HCT116 (cell line): ENCODE measurements at regions not wholly inside any gene's neighbourhood (a gene's known extent, or its start where the extent isn't known, plus 50 kb on each side); places are given as distances from the start of the nearest gene placed in this dataset.

Experiments used
- ATAC-seq: fragments of 200-7000 bp; cut with Tn5 transposase; 2 replicates; pipeline ENCODE4 v1.9.1; 2020; ENCODE audit warnings: mild to moderate bottlenecking, moderate library complexity
- BruUV-seq: library from RNA; stranded (reverse); fragments of 400-500 nt; replicated peaks from 2 replicates; lab custom pipeline; 2021; lab: Mats Ljungman, UMichigan
- CTCF ChIA-PET: fragments of 300-600 bp; sonication (Branson Sonifier 250); formaldehyde crosslinking; loops from one replicate; lab custom pipeline; 2021; ENCODE audit warnings: antibody characterized with exemption; lab: Charles Lee
- POLR2A ChIA-PET: fragments of 300-600, 350-600 bp; sonication (Branson Sonifier 250); formaldehyde crosslinking; loops from one replicate; lab custom pipeline; 2021; ENCODE audit warnings: antibody characterized with exemption; lab: Charles Lee
- RAD21 ChIA-PET, 2 experiments: fragments of 300-600 bp; sonication (Branson Sonifier 250); formaldehyde crosslinking; loops; one replicate each; lab custom pipeline; 2023; ENCODE audit warnings: low total read pairs in 2 of 2; ENCODE audit not compliant: uncharacterized antibody in 2 of 2, unreplicated experiment in 2 of 2, low non-redundant PET in 1 of 2; lab: Charles Lee
- DNase-seq: peaks from one replicate; pipeline ENCODE4 v3.0.0-alpha.2; 2010; ENCODE audit warnings: low read depth, low spot score
- H2AFZ ChIP-seq: fragments of 200-600 bp; shearing (Covaris generic), sonication (generic); 2 replicates; pipeline ENCODE4 v1.6.1; 2017; ENCODE audit warnings: low read depth, mixed run types, mixed read lengths, antibody characterized with exemption, low read length; ENCODE audit not compliant: poor library complexity, severe bottlenecking
- H3K27ac ChIP-seq: 2 replicates; pipeline ENCODE4 v1.5.1; 2012; ENCODE audit warnings: low read depth, low read length
- H3K27me3 ChIP-seq: fragments of 200-600 bp; sonication (generic); 2 replicates; pipeline ENCODE4 v1.6.1; 2016; ENCODE audit warnings: mixed run types, low read length, mixed read lengths; ENCODE audit not compliant: insufficient read depth
- H3K36me3 ChIP-seq, 2 experiments: fragments of 200-500 bp in 1 of 2; fragments of 200-600 bp in 1 of 2; sonication (Bioruptor generic) in 1 of 2; sonication (generic) in 1 of 2; 2 replicates each; pipeline versions ENCODE4 v1.5.1 to v1.6.1; 2014 to 2016; ENCODE audit warnings: low read length in 2 of 2, inconsistent platforms in 1 of 2, mixed read lengths in 1 of 2, mixed run types in 1 of 2; ENCODE audit not compliant: insufficient read depth in 2 of 2, control insufficient read depth in 1 of 2
- H3K4me1 ChIP-seq, 2 experiments: fragments of 200-600 bp in 1 of 2; sonication (generic) in 1 of 2; 2 replicates each; pipeline versions ENCODE4 v1.5.1 to v1.6.1; 2012 to 2017; ENCODE audit warnings: low read length in 2 of 2, inconsistent platforms in 1 of 2, mild to moderate bottlenecking in 1 of 2, mixed read lengths in 1 of 2, mixed run types in 1 of 2, moderate library complexity in 1 of 2; ENCODE audit not compliant: insufficient read depth in 2 of 2, control insufficient read depth in 1 of 2
- H3K4me2 ChIP-seq: fragments of 200-600 bp; sonication (generic); 2 replicates; pipeline ENCODE4 v1.6.1; 2017; ENCODE audit warnings: mixed run types, low read length, mixed read lengths
- H3K4me3 ChIP-seq, 2 experiments: fragments of 200-600 bp in 1 of 2; sonication (generic) in 1 of 2; replicated peaks in 1 of 2; 2 replicates each; pipeline ENCODE4 v1.5.1; 2011 to 2016; ENCODE audit warnings: low read length in 2 of 2, control low read depth in 1 of 2, low read depth in 1 of 2, mild to moderate bottlenecking in 1 of 2, mixed read lengths in 1 of 2, mixed run types in 1 of 2
- H3K79me2 ChIP-seq: fragments of 200-600 bp; sonication (generic); 2 replicates; pipeline ENCODE4 v1.6.1; 2017; ENCODE audit warnings: mild to moderate bottlenecking, mixed run types, low read length, moderate library complexity, mixed read lengths; ENCODE audit not compliant: insufficient read depth
- H3K9ac ChIP-seq: fragments of 200-600 bp; sonication (generic); 2 replicates; pipeline ENCODE4 v1.6.1; 2016; ENCODE audit warnings: low read length, mixed read lengths
- H3K9me2 ChIP-seq: fragments of 200-600 bp; sonication (generic), shearing (Covaris generic); 2 replicates; pipeline ENCODE4 v1.6.1; 2017; ENCODE audit warnings: mixed run types, mild to moderate bottlenecking, moderate library complexity; ENCODE audit not compliant: insufficient read depth
- H3K9me3 ChIP-seq, 2 experiments: fragments of 200-500 bp in 1 of 2; fragments of 200-600 bp in 1 of 2; sonication (Bioruptor generic) in 1 of 2; sonication (generic) in 1 of 2; 2 replicates each; pipeline ENCODE4 v1.6.1; 2014 to 2017; ENCODE audit warnings: low read length in 2 of 2, mixed read lengths in 2 of 2, inconsistent platforms in 1 of 2, low read depth in 1 of 2, mild to moderate bottlenecking in 1 of 2, mixed run types in 1 of 2, moderate library complexity in 1 of 2; ENCODE audit not compliant: control insufficient read depth in 1 of 2, insufficient read depth in 1 of 2
- H4K20me1 ChIP-seq: fragments of 200-600 bp; sonication (generic), shearing (Covaris generic); 2 replicates; pipeline ENCODE4 v1.6.1; 2017; ENCODE audit warnings: mixed run types, mild to moderate bottlenecking, moderate library complexity; ENCODE audit not compliant: insufficient read depth
- ATF3 ChIP-seq: IDR thresholded peaks from 2 replicates; pipeline ENCODE4 v1.6.1; 2012
- ELF1 ChIP-seq: IDR thresholded peaks from 2 replicates; pipeline ENCODE4 v1.6.1; 2012; ENCODE audit warnings: low read depth, borderline replicate concordance
- EZH2 ChIP-seq: fragments of 200-600 bp; sonication (generic); IDR thresholded peaks from 2 replicates; pipeline ENCODE4 v1.6.1; 2017; ENCODE audit warnings: antibody characterized with exemption, mixed run types
- JUND ChIP-seq: IDR thresholded peaks from 2 replicates; pipeline ENCODE4 v1.6.1; 2012
- POLR2A ChIP-seq: IDR thresholded peaks from 2 replicates; pipeline ENCODE4 v1.7.0; 2011; ENCODE audit warnings: borderline replicate concordance; ENCODE audit not compliant: insufficient read depth, insufficient read length; ENCODE audit errors: extremely low read depth
- POLR2AphosphoS5 ChIP-seq: IDR thresholded peaks from 2 replicates; pipeline ENCODE4 v1.6.1; 2011; ENCODE audit warnings: mild to moderate bottlenecking, low read depth, low read length, moderate library complexity
- SIN3A ChIP-seq: IDR thresholded peaks from 2 replicates; pipeline ENCODE4 v1.6.1; 2012; ENCODE audit warnings: low read depth
- SRF ChIP-seq: IDR thresholded peaks from 2 replicates; pipeline ENCODE4 v1.6.1; 2012; ENCODE audit warnings: low read depth
- YY1 ChIP-seq: IDR thresholded peaks from 2 replicates; pipeline ENCODE4 v1.6.1; 2011; ENCODE audit warnings: low read length, low read depth, moderate library complexity, mild to moderate bottlenecking; ENCODE audit not compliant: insufficient replicate concordance; ENCODE audit errors: extremely low read depth
- ZFX ChIP-seq: fragments of 450-650 bp; IDR thresholded peaks from 2 replicates; pipeline ENCODE4 v1.6.1; 2017
- ZNF274 ChIP-seq: fragments of 200-500 bp; sonication (Bioruptor generic); IDR thresholded peaks from 2 replicates; pipeline ENCODE4 v1.6.1; 2014; ENCODE audit warnings: mild to moderate bottlenecking, low read depth, low read length, inconsistent platforms
- intact Hi-C: fragments of 100-400 bp; cut with micrococcal nuclease; formaldehyde crosslinking; loops from 2 replicates; pipeline ENCODE4 v1.10.0; 2022
- TF ChIP-seq, protein P1 (sequence below), 3 experiments: fragments of 200-600 bp in 1 of 3; sonication (generic) in 1 of 3; IDR thresholded peaks in 2 of 3; conservative IDR thresholded peaks in 1 of 3; 2 replicates each; pipeline ENCODE4 v1.5.1; 2012 to 2017; ENCODE audit warnings: low read depth in 2 of 3, low read length in 2 of 3, antibody characterized with exemption in 1 of 3, borderline replicate concordance in 1 of 3, control low read depth in 1 of 3, mild to moderate bottlenecking in 1 of 3, mixed read lengths in 1 of 3, mixed run types in 1 of 3, moderate library complexity in 1 of 3; ENCODE audit not compliant: insufficient read depth in 1 of 3
- TF ChIP-seq, protein P2 (sequence below): IDR thresholded peaks from 2 replicates; pipeline ENCODE4 v1.6.1; 2012; ENCODE audit warnings: low read depth
- TF ChIP-seq, protein P3 (sequence below): IDR thresholded peaks from 2 replicates; pipeline ENCODE4 v1.6.1; 2011; ENCODE audit warnings: mild to moderate bottlenecking, low read length, moderate library complexity; ENCODE audit not compliant: insufficient replicate concordance; ENCODE audit errors: extremely low read depth

GRCh38 chr4:15325987-15326386, 101.8 kb upstream of the C1QTNF7 start:
- H3K4me2 ChIP-seq = no peak overlapping the region
- H3K4me1 ChIP-seq = no peaks in the 10 kb centered on the region
- no peak overlapping the region for H3K9ac ChIP-seq
- RAD21 ChIA-PET = no interaction called here
- ATAC-seq (no peak), DNase-seq (no peak)
- no peak overlapping the region for H3K4me3 ChIP-seq
- H4K20me1 ChIP-seq = no peaks in the 10 kb centered on the region
- H3K27me3 ChIP-seq = peaks cover 28% of the 10 kb centered on the region
- H3K9me2 ChIP-seq = no peaks in the 10 kb centered on the region
- no TSS peak for BruUV-seq
- TF ChIP-seq JUND (no peak), ATF3 (no peak), POLR2A (no peak), SRF (no peak), SIN3A (no peak), EZH2 (no peak), ZNF274 (no peak), ZFX (no peak), YY1 (no peak), ELF1 (no peak), POLR2AphosphoS5 (no peak)
- TF ChIP-seq, protein P1, sequence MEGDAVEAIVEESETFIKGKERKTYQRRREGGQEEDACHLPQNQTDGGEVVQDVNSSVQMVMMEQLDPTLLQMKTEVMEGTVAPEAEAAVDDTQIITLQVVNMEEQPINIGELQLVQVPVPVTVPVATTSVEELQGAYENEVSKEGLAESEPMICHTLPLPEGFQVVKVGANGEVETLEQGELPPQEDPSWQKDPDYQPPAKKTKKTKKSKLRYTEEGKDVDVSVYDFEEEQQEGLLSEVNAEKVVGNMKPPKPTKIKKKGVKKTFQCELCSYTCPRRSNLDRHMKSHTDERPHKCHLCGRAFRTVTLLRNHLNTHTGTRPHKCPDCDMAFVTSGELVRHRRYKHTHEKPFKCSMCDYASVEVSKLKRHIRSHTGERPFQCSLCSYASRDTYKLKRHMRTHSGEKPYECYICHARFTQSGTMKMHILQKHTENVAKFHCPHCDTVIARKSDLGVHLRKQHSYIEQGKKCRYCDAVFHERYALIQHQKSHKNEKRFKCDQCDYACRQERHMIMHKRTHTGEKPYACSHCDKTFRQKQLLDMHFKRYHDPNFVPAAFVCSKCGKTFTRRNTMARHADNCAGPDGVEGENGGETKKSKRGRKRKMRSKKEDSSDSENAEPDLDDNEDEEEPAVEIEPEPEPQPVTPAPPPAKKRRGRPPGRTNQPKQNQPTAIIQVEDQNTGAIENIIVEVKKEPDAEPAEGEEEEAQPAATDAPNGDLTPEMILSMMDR (IDR thresholded peaks at IDR 0.05 in 2 of 3, conservative IDR thresholded peaks at IDR 0.05 in 1 of 3; ENCODE audit: borderline replicate concordance in 1 of 3, insufficient read depth in 1 of 3, low read depth in 2 of 3, low read length in 2 of 3) = no peak
- TF ChIP-seq, protein P2, sequence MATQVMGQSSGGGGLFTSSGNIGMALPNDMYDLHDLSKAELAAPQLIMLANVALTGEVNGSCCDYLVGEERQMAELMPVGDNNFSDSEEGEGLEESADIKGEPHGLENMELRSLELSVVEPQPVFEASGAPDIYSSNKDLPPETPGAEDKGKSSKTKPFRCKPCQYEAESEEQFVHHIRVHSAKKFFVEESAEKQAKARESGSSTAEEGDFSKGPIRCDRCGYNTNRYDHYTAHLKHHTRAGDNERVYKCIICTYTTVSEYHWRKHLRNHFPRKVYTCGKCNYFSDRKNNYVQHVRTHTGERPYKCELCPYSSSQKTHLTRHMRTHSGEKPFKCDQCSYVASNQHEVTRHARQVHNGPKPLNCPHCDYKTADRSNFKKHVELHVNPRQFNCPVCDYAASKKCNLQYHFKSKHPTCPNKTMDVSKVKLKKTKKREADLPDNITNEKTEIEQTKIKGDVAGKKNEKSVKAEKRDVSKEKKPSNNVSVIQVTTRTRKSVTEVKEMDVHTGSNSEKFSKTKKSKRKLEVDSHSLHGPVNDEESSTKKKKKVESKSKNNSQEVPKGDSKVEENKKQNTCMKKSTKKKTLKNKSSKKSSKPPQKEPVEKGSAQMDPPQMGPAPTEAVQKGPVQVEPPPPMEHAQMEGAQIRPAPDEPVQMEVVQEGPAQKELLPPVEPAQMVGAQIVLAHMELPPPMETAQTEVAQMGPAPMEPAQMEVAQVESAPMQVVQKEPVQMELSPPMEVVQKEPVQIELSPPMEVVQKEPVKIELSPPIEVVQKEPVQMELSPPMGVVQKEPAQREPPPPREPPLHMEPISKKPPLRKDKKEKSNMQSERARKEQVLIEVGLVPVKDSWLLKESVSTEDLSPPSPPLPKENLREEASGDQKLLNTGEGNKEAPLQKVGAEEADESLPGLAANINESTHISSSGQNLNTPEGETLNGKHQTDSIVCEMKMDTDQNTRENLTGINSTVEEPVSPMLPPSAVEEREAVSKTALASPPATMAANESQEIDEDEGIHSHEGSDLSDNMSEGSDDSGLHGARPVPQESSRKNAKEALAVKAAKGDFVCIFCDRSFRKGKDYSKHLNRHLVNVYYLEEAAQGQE = no peak
- TF ChIP-seq, protein P3, sequence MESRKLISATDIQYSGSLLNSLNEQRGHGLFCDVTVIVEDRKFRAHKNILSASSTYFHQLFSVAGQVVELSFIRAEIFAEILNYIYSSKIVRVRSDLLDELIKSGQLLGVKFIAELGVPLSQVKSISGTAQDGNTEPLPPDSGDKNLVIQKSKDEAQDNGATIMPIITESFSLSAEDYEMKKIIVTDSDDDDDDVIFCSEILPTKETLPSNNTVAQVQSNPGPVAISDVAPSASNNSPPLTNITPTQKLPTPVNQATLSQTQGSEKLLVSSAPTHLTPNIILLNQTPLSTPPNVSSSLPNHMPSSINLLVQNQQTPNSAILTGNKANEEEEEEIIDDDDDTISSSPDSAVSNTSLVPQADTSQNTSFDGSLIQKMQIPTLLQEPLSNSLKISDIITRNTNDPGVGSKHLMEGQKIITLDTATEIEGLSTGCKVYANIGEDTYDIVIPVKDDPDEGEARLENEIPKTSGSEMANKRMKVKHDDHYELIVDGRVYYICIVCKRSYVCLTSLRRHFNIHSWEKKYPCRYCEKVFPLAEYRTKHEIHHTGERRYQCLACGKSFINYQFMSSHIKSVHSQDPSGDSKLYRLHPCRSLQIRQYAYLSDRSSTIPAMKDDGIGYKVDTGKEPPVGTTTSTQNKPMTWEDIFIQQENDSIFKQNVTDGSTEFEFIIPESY = no peak
- H3K79me2 ChIP-seq = no peaks in the 10 kb centered on the region
- H3K36me3 ChIP-seq = no peaks in the 10 kb centered on the region
- H2AFZ ChIP-seq = no peak overlapping the region
- H3K27ac ChIP-seq = no peak overlapping the region
- no peaks in the 10 kb centered on the region for H3K9me3 ChIP-seq
- POLR2A ChIA-PET = no interaction called here
- CTCF ChIA-PET = no interaction called here
- intact Hi-C loops = no loop called here
